Duodenal mucosa (tissue), 2 donors: ENCODE measurements at regions not wholly inside any gene's neighbourhood (a gene's known extent, or its start where the extent isn't known, plus 50 kb on each side); places are given as distances from the start of the nearest gene placed in this dataset.
"Not testable (repeated sequence)": the region's sequence is repeated elsewhere in the genome, so short reads cannot be mapped to it uniquely, and the experiment has no call there.

Experiments
- H3K27ac ChIP-seq: one replicate; pipeline ENCODE4 v1.7.0; 2013; ENCODE audit warnings: low read depth, low read length
- H3K27me3 ChIP-seq, 2 donors: one replicate each; pipeline ENCODE4 v1.7.0; 2013; ENCODE audit warnings: low read length in 2 of 2, control low read depth in 1 of 2; ENCODE audit not compliant: insufficient read depth in 2 of 2, control insufficient read depth in 1 of 2
- H3K36me3 ChIP-seq, 2 donors: one replicate each; pipeline ENCODE4 v1.7.0; 2013; ENCODE audit warnings: low read length in 2 of 2, control low read depth in 1 of 2; ENCODE audit not compliant: insufficient read depth in 2 of 2, control insufficient read depth in 1 of 2
- H3K4me1 ChIP-seq, 2 donors: one replicate each; pipeline ENCODE4 v1.7.0; 2013; ENCODE audit warnings: low read length in 2 of 2, control low read depth in 1 of 2; ENCODE audit not compliant: insufficient read depth in 2 of 2, control insufficient read depth in 1 of 2
- H3K4me3 ChIP-seq, 2 donors: one replicate each; pipeline ENCODE4 v1.7.0; 2013; ENCODE audit warnings: low read length in 2 of 2, low read depth in 1 of 2
- H3K9ac ChIP-seq, 2 donors: one replicate each; pipeline ENCODE4 v1.7.0; 2013; ENCODE audit warnings: low read length in 2 of 2, low read depth in 1 of 2
- H3K9me3 ChIP-seq, 2 donors: one replicate each; pipeline ENCODE4 v1.7.0; 2013; ENCODE audit warnings: low read length in 2 of 2, control low read depth in 1 of 2; ENCODE audit not compliant: control insufficient read depth in 1 of 2

DNA sequence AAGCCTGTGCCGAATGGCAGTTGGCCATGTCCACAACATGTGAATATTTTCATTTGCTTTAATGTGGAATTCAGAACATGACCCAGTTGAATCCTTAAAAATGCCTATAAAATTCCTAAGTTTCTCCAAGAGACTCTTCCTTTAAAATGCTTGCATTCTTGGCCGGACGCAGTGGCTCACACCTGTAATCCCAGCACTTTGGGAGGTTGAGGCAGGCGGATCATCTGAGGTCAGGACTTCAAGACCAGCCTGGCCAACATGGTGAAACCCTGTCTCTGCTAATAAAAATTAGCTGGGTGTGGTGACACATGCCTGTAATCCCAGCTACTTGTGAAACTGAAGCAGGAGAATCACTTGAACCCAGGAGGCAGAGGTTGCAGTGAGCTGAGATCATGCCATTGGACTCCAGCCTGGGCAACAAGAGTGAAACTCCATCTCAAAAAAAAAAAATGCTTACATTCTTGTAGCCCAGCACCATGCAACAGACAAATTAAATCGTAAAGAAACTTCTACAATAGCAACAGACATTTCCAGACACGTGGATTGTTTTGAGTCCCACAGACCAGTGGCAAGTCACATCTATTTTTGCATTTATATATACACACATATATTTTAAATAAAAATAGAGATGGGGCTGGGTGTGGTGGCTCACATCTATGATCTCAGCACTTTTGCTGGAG is 274.4 kb downstream of the GOLGA6L6 start:
- not testable (repeated sequence) for H3K4me1 ChIP-seq, H3K4me3 ChIP-seq, H3K36me3 ChIP-seq, H3K27me3 ChIP-seq, H3K9ac ChIP-seq, H3K27ac ChIP-seq
- H3K9me3 ChIP-seq: peaks cover 10 to 25% of the 10 kb centered on the region in 2 donors

DNA sequence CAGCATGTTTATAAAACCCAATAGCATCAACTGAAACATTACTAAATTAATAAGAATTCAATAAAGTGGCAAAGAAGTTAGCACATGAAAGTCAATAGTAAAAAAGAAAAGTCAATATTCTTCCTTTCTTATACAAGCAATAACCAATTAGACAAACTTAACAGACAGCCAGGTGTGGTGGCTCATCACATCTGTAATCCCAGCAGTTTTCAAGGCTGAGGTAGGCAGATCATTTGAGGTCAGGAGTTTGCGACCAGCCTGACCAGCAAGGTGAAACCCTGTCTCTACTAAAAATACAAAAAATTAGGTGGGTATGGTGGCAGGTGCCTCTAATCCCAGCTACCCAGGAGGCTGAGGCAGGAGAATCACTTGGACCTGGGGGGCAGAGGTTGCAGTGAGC is 275.9 kb downstream of the GOLGA6L6 start:
- H3K27ac ChIP-seq, H3K36me3 ChIP-seq, H3K4me3 ChIP-seq, H3K27me3 ChIP-seq, H3K4me1 ChIP-seq, H3K9ac ChIP-seq: not testable (repeated sequence)
- H3K9me3 ChIP-seq: peaks cover 14 to 27% of the 10 kb centered on the region in 2 donors

DNA sequence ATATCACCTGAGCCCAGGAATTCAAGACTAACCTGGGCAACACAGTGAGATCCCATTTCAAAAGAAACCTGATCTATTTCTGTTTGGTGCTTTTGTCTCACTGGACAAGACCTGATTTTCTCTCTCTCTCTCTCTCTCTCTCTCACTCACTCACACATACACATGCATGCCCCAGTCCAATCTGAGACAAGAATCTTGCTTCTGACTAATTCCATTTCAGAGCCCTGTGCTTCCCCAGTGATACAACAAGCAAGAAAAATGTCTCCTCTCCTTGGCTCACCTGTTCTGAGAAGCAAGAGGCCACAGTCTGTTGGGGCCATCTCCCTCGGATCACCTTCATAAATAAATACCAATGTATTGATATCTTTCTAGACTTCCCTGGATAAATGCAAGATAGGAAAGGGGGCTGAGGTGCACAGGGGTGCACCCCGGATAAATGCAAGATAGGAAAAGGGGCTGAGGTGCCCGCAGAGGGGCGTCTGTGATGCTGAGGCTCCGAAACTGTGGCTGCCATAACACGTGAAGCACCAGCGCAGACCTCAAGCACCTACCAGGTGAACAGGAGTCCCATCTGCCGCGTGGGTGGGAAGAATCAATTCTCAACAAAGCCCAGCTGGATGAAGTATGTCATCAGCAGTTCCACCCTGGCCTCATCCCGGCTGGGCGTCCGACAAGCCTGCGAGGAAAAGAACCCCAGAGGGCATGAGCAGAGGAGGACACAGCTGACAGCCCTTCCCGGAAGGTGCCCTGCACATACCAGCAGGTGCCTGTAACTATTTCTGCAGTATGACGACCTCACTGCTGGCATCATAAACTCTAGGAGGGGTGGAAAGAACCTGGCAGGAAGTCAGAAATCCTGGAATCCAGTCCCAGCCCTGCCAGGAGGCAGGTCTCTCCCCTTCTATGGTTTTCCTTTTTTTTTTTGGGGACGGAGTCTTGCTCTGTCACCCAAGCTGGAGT is 280.0 kb downstream of the GOLGA6L6 start:
- not testable (repeated sequence) for H3K27me3 ChIP-seq, H3K9ac ChIP-seq, H3K4me1 ChIP-seq, H3K27ac ChIP-seq, H3K36me3 ChIP-seq, H3K4me3 ChIP-seq
- H3K9me3 ChIP-seq: peaks cover 8 to 21% of the 10 kb centered on the region in 2 donors

DNA sequence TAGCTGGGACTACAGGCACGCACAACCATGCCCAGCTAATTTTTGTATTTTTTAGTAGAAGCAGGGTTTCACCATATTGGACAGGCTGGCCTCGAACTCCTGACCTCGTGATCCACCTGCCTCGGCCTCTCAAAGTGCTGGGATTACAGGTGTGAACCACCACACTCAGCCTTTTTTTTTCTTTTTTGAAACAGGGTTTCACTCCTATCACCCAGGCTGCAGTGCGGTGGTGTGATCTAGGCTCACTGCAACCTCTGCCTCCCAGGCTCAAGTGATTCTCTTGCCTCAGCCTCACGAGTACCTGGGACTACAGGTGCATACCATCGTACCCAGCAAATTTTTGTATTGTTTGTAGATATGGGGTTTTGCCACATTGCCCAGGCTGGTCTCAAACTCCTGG is 280.9 kb downstream of the GOLGA6L6 start:
- H3K27me3 ChIP-seq, H3K27ac ChIP-seq, H3K4me3 ChIP-seq, H3K4me1 ChIP-seq, H3K36me3 ChIP-seq, H3K9ac ChIP-seq: not testable (repeated sequence)
- H3K9me3 ChIP-seq: peaks cover 8 to 21% of the 10 kb centered on the region in 2 donors

GRCh38 chr15:20259559-20260190 is 281.9 kb downstream of the GOLGA6L6 start:
- not testable (repeated sequence) for H3K36me3 ChIP-seq, H3K4me1 ChIP-seq, H3K27ac ChIP-seq, H3K9ac ChIP-seq, H3K27me3 ChIP-seq, H3K4me3 ChIP-seq
- peaks cover 14 to 23% of the 10 kb centered on the region in 2 donors for H3K9me3 ChIP-seq

- not testable (repeated sequence) for H3K9me3 ChIP-seq, H3K4me1 ChIP-seq, H3K4me3 ChIP-seq, H3K27me3 ChIP-seq, H3K36me3 ChIP-seq, H3K9ac ChIP-seq, H3K27ac ChIP-seq
Measured at GRCh38 chr15:20256394-20256793, 285.2 kb downstream of the GOLGA6L6 start.

GRCh38 chr15:20255641-20256040 is 286.0 kb downstream of the GOLGA6L6 start:
- not testable (repeated sequence) for H3K36me3 ChIP-seq, H3K27ac ChIP-seq, H3K27me3 ChIP-seq, H3K4me1 ChIP-seq, H3K9ac ChIP-seq, H3K4me3 ChIP-seq, H3K9me3 ChIP-seq

DNA sequence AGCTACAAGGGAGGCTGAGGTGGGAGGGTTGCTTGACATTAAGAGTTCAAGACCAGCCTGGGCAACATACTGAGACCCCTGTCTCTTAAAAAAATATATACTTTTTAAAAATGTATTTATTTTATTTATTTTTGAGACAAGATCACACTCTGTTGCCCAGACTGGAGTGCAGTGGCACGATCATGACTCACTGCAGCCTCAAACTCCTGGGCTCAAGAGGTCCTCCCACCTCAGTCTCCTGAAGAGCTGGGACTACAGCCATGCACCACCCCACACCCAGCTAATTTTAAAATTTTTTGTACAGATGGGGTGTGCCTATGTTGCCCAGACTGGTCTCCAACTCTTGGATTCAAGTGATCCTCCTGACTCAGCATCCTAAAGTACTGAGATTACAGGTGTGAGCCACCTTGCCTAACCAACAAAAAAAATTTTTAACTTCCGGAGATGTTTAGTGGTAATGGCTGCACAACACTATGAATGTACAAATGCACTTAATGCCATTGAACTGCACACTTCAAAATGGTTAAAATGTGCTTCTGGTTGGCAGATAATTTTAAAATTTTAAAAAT is 288.5 kb downstream of the GOLGA6L6 start:
- not testable (repeated sequence) for H3K27ac ChIP-seq, H3K27me3 ChIP-seq, H3K36me3 ChIP-seq, H3K9ac ChIP-seq, H3K4me1 ChIP-seq, H3K4me3 ChIP-seq
- H3K9me3 ChIP-seq: peaks cover 6 to 14% of the 10 kb centered on the region in 2 donors

DNA sequence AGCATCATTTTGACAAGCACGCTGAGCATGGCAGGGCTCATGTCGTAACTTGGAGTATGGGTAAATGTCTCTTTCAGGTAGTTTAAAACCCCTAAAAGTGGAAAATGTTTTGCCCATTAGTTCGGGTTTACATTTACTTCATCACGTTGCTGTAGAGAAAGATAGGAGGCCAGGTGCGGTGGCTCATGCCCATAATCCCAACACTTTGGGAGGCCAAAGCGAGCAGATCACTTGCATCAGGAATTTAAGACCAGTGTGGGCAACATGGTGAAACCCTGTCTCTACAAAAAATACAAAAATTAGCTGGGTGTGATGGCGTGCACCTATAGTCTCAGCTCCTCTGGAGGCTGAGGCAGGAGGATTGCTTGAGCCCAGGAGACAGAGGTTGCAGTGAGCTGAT is 289.6 kb downstream of the GOLGA6L6 start:
- H3K36me3 ChIP-seq, H3K27ac ChIP-seq: not testable (repeated sequence)
- H3K9me3 ChIP-seq: peaks cover 6 to 14% of the 10 kb centered on the region in 2 donors

More for the DNA sequence above, 289.6 kb downstream of the GOLGA6L6 start:
- not testable (repeated sequence) for H3K27me3 ChIP-seq, H3K4me1 ChIP-seq, H3K4me3 ChIP-seq, H3K9ac ChIP-seq
